GM12878 (cell line): ENCODE measurements at regions not wholly inside any gene's neighbourhood (a gene's known extent, or its start where the extent isn't known, plus 50 kb on each side); places are given as distances from the start of the nearest gene placed in this dataset.

Experiments used
- ATAC-seq: fragments of 200-7000 bp; cut with Tn5 transposase; 3 replicates; pipeline ENCODE4 v1.9.1; 2020; ENCODE audit warnings: mild to moderate bottlenecking, moderate library complexity
- BruUV-seq: library from RNA; stranded (reverse); fragments of 400-500 nt; replicated peaks from 2 replicates; lab custom pipeline; 2021; lab: Mats Ljungman, UMichigan
- CTCF ChIA-PET: fragments of 300-600 bp; sonication (Branson Sonifier 250); formaldehyde crosslinking; extraction: SDS; loops from one replicate; lab custom pipeline; 2021; ENCODE audit warnings: inconsistent platforms; lab: Yijun Ruan, JAX
- POLR2A ChIA-PET: fragments of 350-600 bp; formaldehyde crosslinking; extraction: SDS; loops from one replicate; lab custom pipeline; 2021; ENCODE audit warnings: inconsistent platforms; lab: Charles Lee
- RAD21 ChIA-PET: fragments of 300-600 bp; sonication (Branson Sonifier 250); formaldehyde crosslinking; loops from one replicate; lab custom pipeline; 2023; ENCODE audit warnings: antibody characterized with exemption; ENCODE audit not compliant: unreplicated experiment; lab: Charles Lee
- SMC1A ChIA-PET: fragments of 300-600 bp; sonication (Branson Sonifier 250); formaldehyde crosslinking; loops from one replicate; lab custom pipeline; 2023; ENCODE audit not compliant: unreplicated experiment, uncharacterized antibody; lab: Charles Lee
- DNase-seq: peaks from one replicate; pipeline ENCODE4 v3.0.0-alpha.2; 2011; ENCODE audit warnings: low read depth, low spot score
- FAIRE-seq: peaks from 3 replicates; lab custom pipeline; 2011; peaks lifted over from hg19 to GRCh38; lab: Jason Lieb, UNC
- H2AFZ ChIP-seq: 2 replicates; pipeline ENCODE4 v1.6.0; 2011; ENCODE audit warnings: low read depth, low read length, control low read depth; ENCODE audit not compliant: control insufficient read depth
- H3K27ac ChIP-seq: 2 replicates; pipeline ENCODE4 v1.5.1; 2011; ENCODE audit warnings: control low read depth; ENCODE audit not compliant: control insufficient read depth, insufficient read depth
- H3K27me3 ChIP-seq, 2 experiments: replicated peaks in 1 of 2; 2 replicates each; pipeline versions ENCODE4 v1.6.0 to v1.6.1; 2011; ENCODE audit warnings: low read length in 1 of 2; ENCODE audit not compliant: control insufficient read depth in 2 of 2, insufficient read depth in 2 of 2
- H3K36me3 ChIP-seq, 2 experiments: 2 replicates each; pipeline ENCODE4 v1.5.1; 2011; ENCODE audit warnings: low read length in 1 of 2; ENCODE audit not compliant: control insufficient read depth in 2 of 2, insufficient read depth in 2 of 2
- H3K4me1 ChIP-seq: 2 replicates; pipeline ENCODE4 v1.6.1; 2011; ENCODE audit warnings: mild to moderate bottlenecking, low read length, moderate library complexity, mixed read lengths; ENCODE audit not compliant: control insufficient read depth, insufficient read depth
- H3K4me2 ChIP-seq: 2 replicates; pipeline ENCODE4 v1.6.0; 2011; ENCODE audit warnings: control low read depth; ENCODE audit not compliant: control insufficient read depth, insufficient read depth
- H3K4me3 ChIP-seq: fragments of 200-600 bp; sonication (generic); 2 replicates; pipeline ENCODE4 v1.5.1; 2016
- H3K79me2 ChIP-seq: 2 replicates; pipeline ENCODE4 v1.6.0; 2011; ENCODE audit warnings: low read length; ENCODE audit not compliant: control insufficient read depth, insufficient read depth
- H3K9ac ChIP-seq: 2 replicates; pipeline ENCODE4 v1.8.0; 2011; ENCODE audit warnings: low read length, control low read depth, mixed read lengths; ENCODE audit not compliant: control insufficient read depth, insufficient read depth
- H3K9me3 ChIP-seq: replicated peaks from 3 replicates; pipeline ENCODE4 v1.5.1; 2011; ENCODE audit warnings: mild to moderate bottlenecking, low read length; ENCODE audit not compliant: control insufficient read depth, insufficient read depth
- H4K20me1 ChIP-seq: 2 replicates; pipeline ENCODE4 v1.6.0; 2011; ENCODE audit not compliant: control insufficient read depth, insufficient read depth
- CHD4 ChIP-seq: fragments of 200-600 bp; sonication (generic); IDR thresholded peaks from 2 replicates; pipeline ENCODE4 v1.6.1; 2016; ENCODE audit warnings: mild to moderate bottlenecking
- HDAC2 ChIP-seq: fragments of 200-600 bp; sonication (generic); IDR thresholded peaks from 2 replicates; pipeline ENCODE4 v1.6.1; 2017
- KDM1A ChIP-seq: fragments of 200-600 bp; sonication (generic); IDR thresholded peaks from 2 replicates; pipeline ENCODE4 v1.6.1; 2016; ENCODE audit warnings: borderline replicate concordance
- NFYB ChIP-seq: IDR thresholded peaks from 2 replicates; pipeline ENCODE4 v1.6.1; 2011; ENCODE audit warnings: low read depth, mild to moderate bottlenecking, low read length, improper control_type of control experiment, moderate library complexity; ENCODE audit not compliant: insufficient read depth
- PKNOX1 ChIP-seq: fragments of 450-650 bp; IDR thresholded peaks from 2 replicates; pipeline ENCODE4 v1.6.1; 2016; ENCODE audit warnings: mild to moderate bottlenecking
- RCOR1 ChIP-seq: conservative IDR thresholded peaks from 2 replicates; pipeline ENCODE4 v1.6.1; 2012; ENCODE audit warnings: low read depth, low read length, improper control_type of control experiment
- TCF7 ChIP-seq: IDR thresholded peaks from 2 replicates; pipeline ENCODE4 v1.6.1; 2014; ENCODE audit warnings: antibody characterized with exemption, borderline replicate concordance
- WGBS: methylation state at CpG from one replicate; pipeline ENCODE4 v1.1.6; 2016; ENCODE audit warnings: low lambda C conversion rate; ENCODE audit not compliant: insufficient replicate concordance, insufficient coverage; ENCODE audit errors: missing lambda C conversion rate; 5-methylcytosine and 5-hydroxymethylcytosine counted together
- in situ Hi-C: fragments of 300-500 bp; cut with MboI; formaldehyde crosslinking; loops from 9 replicates; pipeline ENCODE4 v1.14.3; 2018; ENCODE audit warnings: mixed read lengths
- intact Hi-C: fragments of 100-400 bp; cut with micrococcal nuclease; formaldehyde crosslinking; loops from one replicate; pipeline ENCODE4 v1.14.2; 2022; ENCODE audit not compliant: unreplicated experiment
- TF ChIP-seq, protein P1 (sequence below): fragments of 450-650 bp; IDR thresholded peaks from 2 replicates; pipeline ENCODE4 v1.6.1; 2018; ENCODE audit warnings: mild to moderate bottlenecking, low read depth, moderate library complexity; ENCODE audit not compliant: partially characterized antibody
- TF ChIP-seq, protein P2 (sequence below): fragments of 450-650 bp; IDR thresholded peaks from 2 replicates; pipeline ENCODE4 v1.6.1; 2018; ENCODE audit warnings: borderline replicate concordance, mild to moderate bottlenecking; ENCODE audit not compliant: partially characterized antibody

GRCh38 chr15:26029146-26029545 lies 166.0 kb upstream of the ATP10A start:
- H3K4me3 ChIP-seq, result no peak overlapping the region
- FAIRE-seq, result no peak
- H3K79me2 ChIP-seq, result no peaks in the 10 kb centered on the region
- no peak overlapping the region for H3K9ac ChIP-seq
- no TSS peak for BruUV-seq
- TF ChIP-seq CHD4 (no peak), KDM1A (no peak), TCF7 (no peak), NFYB (no peak), HDAC2 (no peak), PKNOX1 (no peak), RCOR1 (no peak)
- TF ChIP-seq, protein P1, sequence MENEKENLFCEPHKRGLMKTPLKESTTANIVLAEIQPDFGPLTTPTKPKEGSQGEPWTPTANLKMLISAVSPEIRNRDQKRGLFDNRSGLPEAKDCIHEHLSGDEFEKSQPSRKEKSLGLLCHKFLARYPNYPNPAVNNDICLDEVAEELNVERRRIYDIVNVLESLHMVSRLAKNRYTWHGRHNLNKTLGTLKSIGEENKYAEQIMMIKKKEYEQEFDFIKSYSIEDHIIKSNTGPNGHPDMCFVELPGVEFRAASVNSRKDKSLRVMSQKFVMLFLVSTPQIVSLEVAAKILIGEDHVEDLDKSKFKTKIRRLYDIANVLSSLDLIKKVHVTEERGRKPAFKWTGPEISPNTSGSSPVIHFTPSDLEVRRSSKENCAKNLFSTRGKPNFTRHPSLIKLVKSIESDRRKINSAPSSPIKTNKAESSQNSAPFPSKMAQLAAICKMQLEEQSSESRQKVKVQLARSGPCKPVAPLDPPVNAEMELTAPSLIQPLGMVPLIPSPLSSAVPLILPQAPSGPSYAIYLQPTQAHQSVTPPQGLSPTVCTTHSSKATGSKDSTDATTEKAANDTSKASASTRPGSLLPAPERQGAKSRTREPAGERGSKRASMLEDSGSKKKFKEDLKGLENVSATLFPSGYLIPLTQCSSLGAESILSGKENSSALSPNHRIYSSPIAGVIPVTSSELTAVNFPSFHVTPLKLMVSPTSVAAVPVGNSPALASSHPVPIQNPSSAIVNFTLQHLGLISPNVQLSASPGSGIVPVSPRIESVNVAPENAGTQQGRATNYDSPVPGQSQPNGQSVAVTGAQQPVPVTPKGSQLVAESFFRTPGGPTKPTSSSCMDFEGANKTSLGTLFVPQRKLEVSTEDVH, result no peak
- TF ChIP-seq, protein P2, sequence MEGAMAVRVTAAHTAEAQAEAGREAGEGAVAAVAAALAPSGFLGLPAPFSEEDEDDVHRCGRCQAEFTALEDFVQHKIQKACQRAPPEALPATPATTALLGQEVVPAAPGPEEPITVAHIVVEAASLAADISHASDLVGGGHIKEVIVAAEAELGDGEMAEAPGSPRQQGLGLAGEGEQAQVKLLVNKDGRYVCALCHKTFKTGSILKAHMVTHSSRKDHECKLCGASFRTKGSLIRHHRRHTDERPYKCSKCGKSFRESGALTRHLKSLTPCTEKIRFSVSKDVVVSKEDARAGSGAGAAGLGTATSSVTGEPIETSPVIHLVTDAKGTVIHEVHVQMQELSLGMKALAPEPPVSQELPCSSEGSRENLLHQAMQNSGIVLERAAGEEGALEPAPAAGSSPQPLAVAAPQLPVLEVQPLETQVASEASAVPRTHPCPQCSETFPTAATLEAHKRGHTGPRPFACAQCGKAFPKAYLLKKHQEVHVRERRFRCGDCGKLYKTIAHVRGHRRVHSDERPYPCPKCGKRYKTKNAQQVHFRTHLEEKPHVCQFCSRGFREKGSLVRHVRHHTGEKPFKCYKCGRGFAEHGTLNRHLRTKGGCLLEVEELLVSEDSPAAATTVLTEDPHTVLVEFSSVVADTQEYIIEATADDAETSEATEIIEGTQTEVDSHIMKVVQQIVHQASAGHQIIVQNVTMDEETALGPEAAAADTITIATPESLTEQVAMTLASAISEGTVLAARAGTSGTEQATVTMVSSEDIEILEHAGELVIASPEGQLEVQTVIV, result no peak
- no peak overlapping the region for H3K4me2 ChIP-seq
- in situ Hi-C loops, result no loop called here
- CTCF ChIA-PET, result no interaction called here
- POLR2A ChIA-PET, result no interaction called here
- H3K27ac ChIP-seq, result no peak overlapping the region
- H3K9me3 ChIP-seq, result no peaks in the 10 kb centered on the region; the same call in 2 of the 3 replicates
- RAD21 ChIA-PET, result no interaction called here
- H3K27me3 ChIP-seq, result no peaks in the 10 kb centered on the region
- no peaks in the 10 kb centered on the region for H3K36me3 ChIP-seq
- no peaks in the 10 kb centered on the region for H3K4me1 ChIP-seq
- SMC1A ChIA-PET, result no interaction called here
- no peak overlapping the region for H2AFZ ChIP-seq
- H4K20me1 ChIP-seq, result no peaks in the 10 kb centered on the region
- intact Hi-C loops, result no loop called here
- WGBS, result 44% methylated on average over 6 of the region's 6 CpGs
- DNase-seq, result no peak
- no peak for ATAC-seq
